ENCODE measurements at regions not wholly inside any gene's neighbourhood (a gene's known extent, or its start where the extent isn't known, plus 50 kb on each side); places are given as distances from the start of the nearest gene placed in this dataset.

DNA sequence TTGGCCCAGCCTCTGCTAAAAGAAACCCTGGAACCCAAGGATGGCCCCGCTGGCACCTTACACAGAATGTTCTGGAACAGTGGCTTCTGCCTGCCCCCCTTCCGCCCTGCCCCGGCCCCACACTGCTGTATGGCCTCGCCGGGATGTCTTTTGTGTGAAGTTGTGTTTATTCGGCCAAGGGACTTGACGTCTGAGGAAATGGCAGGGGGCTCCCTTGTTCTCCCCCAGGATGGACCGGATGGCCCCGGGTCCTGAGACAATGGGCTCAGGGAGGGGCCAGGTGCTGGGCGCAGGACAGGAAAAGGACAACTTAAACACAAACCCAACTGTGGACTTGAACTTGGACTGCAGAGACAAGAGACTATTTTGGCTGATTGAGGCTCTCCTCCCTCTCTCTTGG is 81.6 kb upstream of the GSE1 start:
- TF ChIP-seq, protein P1, sequence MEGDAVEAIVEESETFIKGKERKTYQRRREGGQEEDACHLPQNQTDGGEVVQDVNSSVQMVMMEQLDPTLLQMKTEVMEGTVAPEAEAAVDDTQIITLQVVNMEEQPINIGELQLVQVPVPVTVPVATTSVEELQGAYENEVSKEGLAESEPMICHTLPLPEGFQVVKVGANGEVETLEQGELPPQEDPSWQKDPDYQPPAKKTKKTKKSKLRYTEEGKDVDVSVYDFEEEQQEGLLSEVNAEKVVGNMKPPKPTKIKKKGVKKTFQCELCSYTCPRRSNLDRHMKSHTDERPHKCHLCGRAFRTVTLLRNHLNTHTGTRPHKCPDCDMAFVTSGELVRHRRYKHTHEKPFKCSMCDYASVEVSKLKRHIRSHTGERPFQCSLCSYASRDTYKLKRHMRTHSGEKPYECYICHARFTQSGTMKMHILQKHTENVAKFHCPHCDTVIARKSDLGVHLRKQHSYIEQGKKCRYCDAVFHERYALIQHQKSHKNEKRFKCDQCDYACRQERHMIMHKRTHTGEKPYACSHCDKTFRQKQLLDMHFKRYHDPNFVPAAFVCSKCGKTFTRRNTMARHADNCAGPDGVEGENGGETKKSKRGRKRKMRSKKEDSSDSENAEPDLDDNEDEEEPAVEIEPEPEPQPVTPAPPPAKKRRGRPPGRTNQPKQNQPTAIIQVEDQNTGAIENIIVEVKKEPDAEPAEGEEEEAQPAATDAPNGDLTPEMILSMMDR (IDR thresholded peaks at IDR 0.05; ENCODE audit: low read depth, low read length, poor library complexity, severe bottlenecking) = no peak
- TF ChIP-seq EZH2phosphoT487 (IDR thresholded peaks at IDR 0.05; ENCODE audit: borderline replicate concordance, low read length) = no peak
